CD4-positive, alpha-beta T cell treated with Interleukin-15 for 1 hour (primary cell): ENCODE measurements at regions not wholly inside any gene's neighbourhood (a gene's known extent, or its start where the extent isn't known, plus 50 kb on each side); places are given as distances from the start of the nearest gene placed in this dataset.

Source experiments
- DNase-seq: peaks from one replicate; pipeline ENCODE4 v3.0.0-alpha.2; 2020

- peak; percentile 9 for DNase-seq
Measured at GRCh38 chr4:1459722-1460511, 53.7 kb upstream of the NKX1-1 start.

- DNase-seq: peak; percentile 4
Measured at GRCh38 chr4:1459081-1459721, 53.0 kb upstream of the NKX1-1 start.

GRCh38 chr4:1458581-1458980, 52.3 kb upstream of the NKX1-1 start:
- DNase-seq: peak; percentile 10
